HL-60 (cell line): ENCODE measurements at regions not wholly inside any gene's neighbourhood (a gene's known extent, or its start where the extent isn't known, plus 50 kb on each side); places are given as distances from the start of the nearest gene placed in this dataset.

Source experiments
- DNase-seq, 2 experiments: peaks; one replicate each; pipeline ENCODE4 v3.0.0-alpha.2; 2010 to 2020; ENCODE audit warnings: low read depth in 1 of 2, low spot score in 1 of 2
- H3K27ac ChIP-seq: fragments of 250-450 bp; sonication (Bioruptor Pico); replicated peaks from 2 replicates; pipeline ENCODE4 v1.5.1; 2020; ENCODE audit warnings: mild to moderate bottlenecking, moderate library complexity
- H3K27me3 ChIP-seq: fragments of 250-450 bp; sonication (Bioruptor Pico); 2 replicates; pipeline ENCODE4 v1.5.1; 2021; ENCODE audit warnings: mild to moderate bottlenecking, moderate library complexity; ENCODE audit not compliant: insufficient read depth, poor library complexity, severe bottlenecking
- H3K4me3 ChIP-seq: replicated peaks from 2 replicates; pipeline ENCODE4 v1.5.1; 2011; ENCODE audit warnings: mild to moderate bottlenecking, control low read depth, low read length; ENCODE audit not compliant: insufficient read depth
- GABPA ChIP-seq: IDR thresholded peaks from 2 replicates; pipeline ENCODE4 v1.6.1; 2012; ENCODE audit warnings: low read depth
- POLR2AphosphoS5 ChIP-seq: IDR thresholded peaks from 2 replicates; pipeline ENCODE4 v1.6.1; 2012; ENCODE audit warnings: low read depth
- SPI1 ChIP-seq: IDR thresholded peaks from 2 replicates; pipeline ENCODE4 v1.6.1; 2012; ENCODE audit warnings: low read depth, mild to moderate bottlenecking, borderline replicate concordance
- TF ChIP-seq, protein P1 (sequence below): IDR thresholded peaks from 2 replicates; pipeline ENCODE4 v1.6.1; 2012; ENCODE audit warnings: low read depth; ENCODE audit not compliant: insufficient replicate concordance
- TF ChIP-seq, protein P2 (sequence below): IDR thresholded peaks from one replicate; pipeline ENCODE4 v1.5.1; 2011; ENCODE audit warnings: low read length, control low read depth, inconsistent platforms; ENCODE audit not compliant: insufficient read depth

DNA sequence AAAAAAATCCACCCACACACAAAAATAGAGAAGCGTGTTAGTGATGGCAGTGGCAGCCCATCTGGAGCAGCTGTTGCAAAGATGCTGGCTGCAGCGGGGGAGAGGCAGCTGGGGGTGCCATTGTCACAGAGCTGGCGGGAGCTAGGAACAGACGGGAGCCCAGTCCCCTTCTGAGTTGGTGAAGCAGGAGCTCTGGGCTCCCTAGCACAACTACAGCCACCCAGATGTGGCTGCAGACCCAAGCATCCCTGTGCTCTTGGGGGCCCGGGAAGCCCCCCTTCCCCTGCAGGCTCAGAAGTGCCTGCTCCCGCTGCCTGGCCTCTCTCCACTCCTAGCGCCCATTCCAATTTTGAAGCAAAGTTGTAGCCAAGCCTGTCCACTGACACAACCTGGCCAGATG, 366.6 kb upstream of the MC4R start:
- DNase-seq = no peak
- Histone ChIP-seq H3K27me3 (no peaks in the 10 kb centered on the region), H3K4me3 (no peak overlapping the region), H3K27ac (no peak overlapping the region)
- TF ChIP-seq GABPA (no peak), SPI1 (no peak), POLR2AphosphoS5 (no peak)
- TF ChIP-seq, protein P1, sequence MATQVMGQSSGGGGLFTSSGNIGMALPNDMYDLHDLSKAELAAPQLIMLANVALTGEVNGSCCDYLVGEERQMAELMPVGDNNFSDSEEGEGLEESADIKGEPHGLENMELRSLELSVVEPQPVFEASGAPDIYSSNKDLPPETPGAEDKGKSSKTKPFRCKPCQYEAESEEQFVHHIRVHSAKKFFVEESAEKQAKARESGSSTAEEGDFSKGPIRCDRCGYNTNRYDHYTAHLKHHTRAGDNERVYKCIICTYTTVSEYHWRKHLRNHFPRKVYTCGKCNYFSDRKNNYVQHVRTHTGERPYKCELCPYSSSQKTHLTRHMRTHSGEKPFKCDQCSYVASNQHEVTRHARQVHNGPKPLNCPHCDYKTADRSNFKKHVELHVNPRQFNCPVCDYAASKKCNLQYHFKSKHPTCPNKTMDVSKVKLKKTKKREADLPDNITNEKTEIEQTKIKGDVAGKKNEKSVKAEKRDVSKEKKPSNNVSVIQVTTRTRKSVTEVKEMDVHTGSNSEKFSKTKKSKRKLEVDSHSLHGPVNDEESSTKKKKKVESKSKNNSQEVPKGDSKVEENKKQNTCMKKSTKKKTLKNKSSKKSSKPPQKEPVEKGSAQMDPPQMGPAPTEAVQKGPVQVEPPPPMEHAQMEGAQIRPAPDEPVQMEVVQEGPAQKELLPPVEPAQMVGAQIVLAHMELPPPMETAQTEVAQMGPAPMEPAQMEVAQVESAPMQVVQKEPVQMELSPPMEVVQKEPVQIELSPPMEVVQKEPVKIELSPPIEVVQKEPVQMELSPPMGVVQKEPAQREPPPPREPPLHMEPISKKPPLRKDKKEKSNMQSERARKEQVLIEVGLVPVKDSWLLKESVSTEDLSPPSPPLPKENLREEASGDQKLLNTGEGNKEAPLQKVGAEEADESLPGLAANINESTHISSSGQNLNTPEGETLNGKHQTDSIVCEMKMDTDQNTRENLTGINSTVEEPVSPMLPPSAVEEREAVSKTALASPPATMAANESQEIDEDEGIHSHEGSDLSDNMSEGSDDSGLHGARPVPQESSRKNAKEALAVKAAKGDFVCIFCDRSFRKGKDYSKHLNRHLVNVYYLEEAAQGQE = no peak
- TF ChIP-seq, protein P2, sequence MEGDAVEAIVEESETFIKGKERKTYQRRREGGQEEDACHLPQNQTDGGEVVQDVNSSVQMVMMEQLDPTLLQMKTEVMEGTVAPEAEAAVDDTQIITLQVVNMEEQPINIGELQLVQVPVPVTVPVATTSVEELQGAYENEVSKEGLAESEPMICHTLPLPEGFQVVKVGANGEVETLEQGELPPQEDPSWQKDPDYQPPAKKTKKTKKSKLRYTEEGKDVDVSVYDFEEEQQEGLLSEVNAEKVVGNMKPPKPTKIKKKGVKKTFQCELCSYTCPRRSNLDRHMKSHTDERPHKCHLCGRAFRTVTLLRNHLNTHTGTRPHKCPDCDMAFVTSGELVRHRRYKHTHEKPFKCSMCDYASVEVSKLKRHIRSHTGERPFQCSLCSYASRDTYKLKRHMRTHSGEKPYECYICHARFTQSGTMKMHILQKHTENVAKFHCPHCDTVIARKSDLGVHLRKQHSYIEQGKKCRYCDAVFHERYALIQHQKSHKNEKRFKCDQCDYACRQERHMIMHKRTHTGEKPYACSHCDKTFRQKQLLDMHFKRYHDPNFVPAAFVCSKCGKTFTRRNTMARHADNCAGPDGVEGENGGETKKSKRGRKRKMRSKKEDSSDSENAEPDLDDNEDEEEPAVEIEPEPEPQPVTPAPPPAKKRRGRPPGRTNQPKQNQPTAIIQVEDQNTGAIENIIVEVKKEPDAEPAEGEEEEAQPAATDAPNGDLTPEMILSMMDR = no peak

DNA sequence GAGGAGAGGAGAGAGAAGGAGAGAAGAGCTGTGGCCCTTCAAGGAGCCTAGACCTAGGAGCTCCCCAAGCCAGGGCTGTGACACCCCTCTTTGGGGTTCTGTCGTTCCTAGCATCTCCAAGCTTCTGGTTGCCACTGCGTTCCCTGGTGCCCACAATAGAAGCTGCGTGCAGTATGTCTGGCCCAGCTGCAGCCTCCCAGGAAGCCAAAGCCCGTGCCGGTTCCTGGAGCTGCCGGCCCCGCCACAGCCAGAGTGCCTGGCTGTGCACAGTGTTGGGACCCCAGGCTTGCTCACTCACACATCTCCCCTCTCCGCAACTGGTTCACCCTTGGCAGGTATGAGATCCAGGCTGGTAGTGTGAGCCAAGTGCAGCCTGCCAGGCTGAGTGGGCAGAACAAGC, 367.7 kb upstream of the MC4R start:
- Histone ChIP-seq H3K27ac (no peak overlapping the region), H3K4me3 (no peak overlapping the region), H3K27me3 (peaks cover 2% of the 10 kb centered on the region)
- DNase-seq = no peak
- TF ChIP-seq, protein P1 = no peak
- no peak for TF ChIP-seq GABPA
- TF ChIP-seq, protein P2 = no peak
- TF ChIP-seq POLR2AphosphoS5 = no peak
- no peak for TF ChIP-seq SPI1

DNA sequence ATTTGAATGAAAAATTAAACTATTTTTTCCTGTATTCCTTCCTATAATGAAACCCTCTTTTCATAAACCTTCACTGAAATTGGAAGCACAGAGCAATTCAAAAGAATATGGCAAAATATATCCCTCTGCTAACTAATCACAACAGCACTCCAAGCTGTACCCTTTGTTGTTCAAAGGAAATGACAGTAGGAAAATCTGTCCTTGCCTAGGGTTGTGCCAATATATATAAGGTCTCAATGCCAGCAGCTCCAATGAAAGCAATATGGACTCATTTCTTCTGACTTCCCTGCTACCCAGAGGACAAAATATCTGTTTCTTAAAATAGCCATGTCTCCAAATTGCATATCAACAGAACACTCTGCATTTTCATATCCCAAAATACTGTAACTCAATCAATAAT, 373.9 kb upstream of the MC4R start:
- no peak for DNase-seq
- H3K27ac ChIP-seq = no peak overlapping the region
- TF ChIP-seq SPI1 = no peak
- no peak for TF ChIP-seq GABPA
- no peak for TF ChIP-seq POLR2AphosphoS5
- TF ChIP-seq, protein P2 = no peak
- TF ChIP-seq, protein P1 = no peak
- H3K4me3 ChIP-seq = no peak overlapping the region
- peaks cover 2% of the 10 kb centered on the region for H3K27me3 ChIP-seq
